Adrenal gland (tissue), 5 donors: ENCODE measurements at regions not wholly inside any gene's neighbourhood (a gene's known extent, or its start where the extent isn't known, plus 50 kb on each side); places are given as distances from the start of the nearest gene placed in this dataset.

Experiments
- CTCF ChIP-seq, 6 experiments: fragments of 450-650 bp in 4 of 6; fragments of 200-600 bp in 2 of 6; sonication (generic) in 1 of 6; IDR thresholded peaks; 1 replicate in 5 of 6; 2 replicates in 1 of 6; pipeline versions ENCODE4 v1.5.1 to v1.8.0; 2016 to 2021; ENCODE audit warnings: antibody characterized with exemption in 6 of 6, mild to moderate bottlenecking in 2 of 6, moderate library complexity in 1 of 6
- POLR2A ChIP-seq, 2 donors: fragments of 450-650 bp; IDR thresholded peaks; one replicate each; pipeline ENCODE4 v1.6.1; 2017; ENCODE audit warnings: antibody characterized with exemption in 2 of 2, mild to moderate bottlenecking in 2 of 2, moderate library complexity in 1 of 2
- donor health status: DM: no; HTN: no; CAD: no.

GRCh38 chr7:4602905-4603842, 78.9 kb upstream of the FOXK1 start:
- TF ChIP-seq POLR2A (IDR thresholded peaks at IDR 0.05) (no peak), CTCF (IDR thresholded peaks at IDR 0.05) (no peak)
